ENCODE measurements at regions not wholly inside any gene's neighbourhood (a gene's known extent, or its start where the extent isn't known, plus 50 kb on each side); places are given as distances from the start of the nearest gene placed in this dataset.
"Not testable (repeated sequence)": the region's sequence is repeated elsewhere in the genome, so short reads cannot be mapped to it uniquely, and the experiment has no call there.

DNA sequence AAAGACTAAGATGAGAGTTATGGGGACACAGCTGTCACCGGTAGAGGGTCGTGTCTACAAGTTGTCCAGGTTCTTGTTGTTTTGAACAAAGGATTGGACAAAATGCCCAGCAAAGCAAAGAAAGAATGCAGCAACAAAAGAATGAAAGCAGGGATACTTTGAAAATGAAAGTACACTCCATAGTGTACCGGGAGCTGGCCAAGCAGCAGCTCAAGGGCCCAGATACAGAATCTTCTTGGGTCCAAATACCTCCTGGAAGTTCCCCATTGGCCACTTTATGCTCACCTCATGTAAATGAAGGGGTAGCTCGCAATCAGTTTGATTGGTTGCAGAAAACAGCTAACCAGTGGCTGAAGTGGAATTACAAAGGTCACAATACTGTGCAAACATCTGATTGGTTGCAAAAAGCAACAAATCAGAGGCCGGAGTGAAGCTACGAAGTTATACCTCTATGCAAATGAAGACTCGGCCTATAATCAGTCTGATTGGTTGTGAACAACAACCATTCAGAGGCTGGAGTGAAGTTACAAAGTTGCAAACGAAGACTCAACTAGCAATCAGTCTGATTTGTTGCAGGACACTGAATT, 474.9 kb upstream of the TMEFF2 start:
- no peaks in the 10 kb centered on the region for H3K9me2 ChIP-seq (replicated peaks; ENCODE audit: low read length)
- ChIA-PET POLR2A (ENCODE audit: unreplicated experiment) (no interaction called here), CTCF (no interaction called here)
- no peak overlapping the region for H3K9ac ChIP-seq (ENCODE audit: low read length)
- no peak for TF ChIP-seq CTCF (conservative IDR thresholded peaks at IDR 0.05; ENCODE audit: low read depth, low read length)
- no peak for TF ChIP-seq EZH2phosphoT487 (IDR thresholded peaks at IDR 0.05; ENCODE audit: borderline replicate concordance, low read length)
- TF ChIP-seq EZH2 (IDR thresholded peaks at IDR 0.05; ENCODE audit: low read length, unreplicated experiment) = no peak
- H2AFZ ChIP-seq (ENCODE audit: low read length) = peak overlapping the region; percentile 63
- H4K20me1 ChIP-seq (ENCODE audit: low read length) = no peaks in the 10 kb centered on the region
- H3K79me2 ChIP-seq (ENCODE audit: low read length) = no peaks in the 10 kb centered on the region
- H3K4me1 ChIP-seq (ENCODE audit: insufficient read depth, low read length) = no peaks in the 10 kb centered on the region
- no TSS peak for BruUV-seq (replicated peaks)
- no peak overlapping the region for H3K27ac ChIP-seq (ENCODE audit: low read length)
- no peaks in the 10 kb centered on the region for H3K36me3 ChIP-seq (ENCODE audit: low read depth, low read length)
- H3K4me2 ChIP-seq (ENCODE audit: low read length) = peak overlapping the region; percentile 31
- peak overlapping the region; percentile 24; the same call in 1 of the 2 replicates for H3K4me3 ChIP-seq (ENCODE audit: low read length)
- DNase-seq (no peak), ATAC-seq (no peak)
- intact Hi-C loops (cut with micrococcal nuclease) = loop anchor here (10.0 kb wide), 1 partner anchor 475 kb away; the partner anchor contains the start of gene TMEFF2
- H3K27me3 ChIP-seq (ENCODE audit: low read length) = no peaks in the 10 kb centered on the region
- no peaks in the 10 kb centered on the region for H3F3A ChIP-seq (ENCODE audit: low read length, unreplicated experiment)
- no peaks in the 10 kb centered on the region for H3K9me3 ChIP-seq (ENCODE audit: low read length)

DNA sequence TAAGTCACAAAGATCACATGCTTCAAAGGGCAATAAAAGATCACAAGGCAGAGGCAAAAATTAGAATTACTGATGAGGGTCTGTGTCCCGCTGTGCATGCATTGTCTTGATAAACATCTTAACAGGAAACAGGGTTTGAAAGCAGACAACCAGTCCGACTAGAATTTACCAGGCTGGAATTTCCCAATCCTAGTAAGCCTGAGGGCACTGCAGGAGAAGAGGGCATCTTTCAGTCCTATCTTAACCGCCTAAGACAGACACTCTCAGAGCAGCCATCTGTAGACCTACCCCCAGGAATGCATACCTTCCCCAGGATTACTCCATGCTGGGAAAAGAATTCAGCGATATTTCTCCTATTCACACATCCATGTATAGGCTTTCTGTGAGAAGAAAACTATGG, 465.8 kb upstream of the TMEFF2 start:
- intact Hi-C loops (cut with micrococcal nuclease); BruUV-seq (replicated peaks); H3K9me3 ChIP-seq (ENCODE audit: low read length); H3K79me2 ChIP-seq (ENCODE audit: low read length); H3F3A ChIP-seq (ENCODE audit: low read length, unreplicated experiment); H3K27ac ChIP-seq (ENCODE audit: low read length); H3K27me3 ChIP-seq (ENCODE audit: low read length); DNase-seq; POLR2A ChIA-PET (ENCODE audit: unreplicated experiment); CTCF ChIA-PET; H2AFZ ChIP-seq (ENCODE audit: low read length); H3K4me3 ChIP-seq (ENCODE audit: low read length); ATAC-seq; H3K9ac ChIP-seq (ENCODE audit: low read length); H3K9me2 ChIP-seq (replicated peaks; ENCODE audit: low read length); H3K4me2 ChIP-seq (ENCODE audit: low read length); H3K4me1 ChIP-seq (ENCODE audit: insufficient read depth, low read length); H3K36me3 ChIP-seq (ENCODE audit: low read depth, low read length); H4K20me1 ChIP-seq (ENCODE audit: low read length): not testable (repeated sequence)

- Histone ChIP-seq H3K9me2 (replicated peaks; ENCODE audit: low read length) (no peaks in the 10 kb centered on the region), H3K27ac (ENCODE audit: low read length) (no peak overlapping the region), H3K9ac (ENCODE audit: low read length) (no peak overlapping the region), H3K4me1 (ENCODE audit: insufficient read depth, low read length) (no peaks in the 10 kb centered on the region), H3K79me2 (ENCODE audit: low read length) (no peaks in the 10 kb centered on the region), H2AFZ (ENCODE audit: low read length) (no peak overlapping the region), H3K36me3 (ENCODE audit: low read depth, low read length) (no peaks in the 10 kb centered on the region), H3F3A (ENCODE audit: low read length, unreplicated experiment) (no peaks in the 10 kb centered on the region), H3K27me3 (ENCODE audit: low read length) (no peaks in the 10 kb centered on the region), H3K4me3 (ENCODE audit: low read length) (no peak overlapping the region), H3K4me2 (ENCODE audit: low read length) (no peak overlapping the region), H4K20me1 (ENCODE audit: low read length) (no peaks in the 10 kb centered on the region), H3K9me3 (ENCODE audit: low read length) (no peaks in the 10 kb centered on the region)
- no TSS peak for BruUV-seq (replicated peaks)
- intact Hi-C loops (cut with micrococcal nuclease) = no loop called here
- ATAC-seq (no peak), DNase-seq (no peak)
- ChIA-PET POLR2A (ENCODE audit: unreplicated experiment) (no interaction called here), CTCF (no interaction called here)
- TF ChIP-seq EZH2 (IDR thresholded peaks at IDR 0.05; ENCODE audit: low read length, unreplicated experiment) (no peak), EZH2phosphoT487 (IDR thresholded peaks at IDR 0.05; ENCODE audit: borderline replicate concordance, low read length) (no peak), CTCF (conservative IDR thresholded peaks at IDR 0.05; ENCODE audit: low read depth, low read length) (no peak)
Observed at GRCh38 chr2:192657362-192657761, 462.6 kb upstream of the TMEFF2 start.
